SHP77 (cell line): ENCODE measurements at regions not wholly inside any gene's neighbourhood (a gene's known extent, or its start where the extent isn't known, plus 50 kb on each side); places are given as distances from the start of the nearest gene placed in this dataset.
"Not testable (repeated sequence)": the region's sequence is repeated elsewhere in the genome, so short reads cannot be mapped to it uniquely, and the experiment has no call there.

Experiments used
- DNase-seq, 2 experiments: peaks; one replicate each; lab custom pipeline; 2025; lab: John Stamatoyannopoulos, UW

- DNase-seq = no peak
Measured at GRCh38 chr7:15813448-15813847, 127.0 kb upstream of the MEOX2 start.

- DNase-seq = not testable (repeated sequence)
Measured at GRCh38 chr7:15810383-15810782, 123.9 kb upstream of the MEOX2 start.

- DNase-seq = not testable (repeated sequence)
Measured at GRCh38 chr7:15809936-15810335, 123.5 kb upstream of the MEOX2 start.

- no peak for DNase-seq
Measured at GRCh38 chr7:15805891-15806290, 119.4 kb upstream of the MEOX2 start.

- DNase-seq = no peak
Measured at GRCh38 chr7:15802425-15802824, 115.9 kb upstream of the MEOX2 start.

- DNase-seq = no peak
Measured at GRCh38 chr7:15801551-15801950, 115.1 kb upstream of the MEOX2 start.

- DNase-seq = no peak
Measured at GRCh38 chr7:15801041-15801440, 114.6 kb upstream of the MEOX2 start.

GRCh38 chr7:15798081-15798480 lies 111.6 kb upstream of the MEOX2 start:
- no peak for DNase-seq

GRCh38 chr7:15795393-15795792 lies 108.9 kb upstream of the MEOX2 start:
- no peak for DNase-seq

GRCh38 chr7:15794801-15795200 lies 108.3 kb upstream of the MEOX2 start:
- no peak for DNase-seq

GRCh38 chr7:15784694-15785030 lies 98.2 kb upstream of the MEOX2 start:
- no peak for DNase-seq

GRCh38 chr7:15783987-15784693 lies 97.7 kb upstream of the MEOX2 start:
- DNase-seq = no peak

GRCh38 chr7:15782656-15783055 lies 96.2 kb upstream of the MEOX2 start:
- DNase-seq = no peak

GRCh38 chr7:15781944-15782343 lies 95.5 kb upstream of the MEOX2 start:
- no peak for DNase-seq

GRCh38 chr7:15780271-15780670 lies 93.8 kb upstream of the MEOX2 start:
- DNase-seq = no peak

GRCh38 chr7:15778191-15778590 lies 91.7 kb upstream of the MEOX2 start:
- DNase-seq = no peak

- DNase-seq = no peak
Measured at GRCh38 chr7:15765753-15766152, 79.3 kb upstream of the MEOX2 start.

- DNase-seq = no peak
Measured at GRCh38 chr7:15764851-15765382, 78.4 kb upstream of the MEOX2 start.

- DNase-seq = no peak
Measured at GRCh38 chr7:15764010-15764409, 77.5 kb upstream of the MEOX2 start.

GRCh38 chr7:15757041-15758000 lies 70.8 kb upstream of the MEOX2 start:
- no peak for DNase-seq

GRCh38 chr7:15755061-15755460 lies 68.6 kb upstream of the MEOX2 start:
- no peak for DNase-seq

GRCh38 chr7:15753887-15754579 lies 67.5 kb upstream of the MEOX2 start:
- DNase-seq = no peak
